GM21367 (cell line): ENCODE measurements at regions not wholly inside any gene's neighbourhood (a gene's known extent, or its start where the extent isn't known, plus 50 kb on each side); places are given as distances from the start of the nearest gene placed in this dataset.

Source experiments
- ATAC-seq: cut with Tn5 transposase; IDR thresholded peaks from one replicate; pipeline ENCODE4 v1.9.1; 2021; ENCODE audit not compliant: unreplicated experiment

DNA sequence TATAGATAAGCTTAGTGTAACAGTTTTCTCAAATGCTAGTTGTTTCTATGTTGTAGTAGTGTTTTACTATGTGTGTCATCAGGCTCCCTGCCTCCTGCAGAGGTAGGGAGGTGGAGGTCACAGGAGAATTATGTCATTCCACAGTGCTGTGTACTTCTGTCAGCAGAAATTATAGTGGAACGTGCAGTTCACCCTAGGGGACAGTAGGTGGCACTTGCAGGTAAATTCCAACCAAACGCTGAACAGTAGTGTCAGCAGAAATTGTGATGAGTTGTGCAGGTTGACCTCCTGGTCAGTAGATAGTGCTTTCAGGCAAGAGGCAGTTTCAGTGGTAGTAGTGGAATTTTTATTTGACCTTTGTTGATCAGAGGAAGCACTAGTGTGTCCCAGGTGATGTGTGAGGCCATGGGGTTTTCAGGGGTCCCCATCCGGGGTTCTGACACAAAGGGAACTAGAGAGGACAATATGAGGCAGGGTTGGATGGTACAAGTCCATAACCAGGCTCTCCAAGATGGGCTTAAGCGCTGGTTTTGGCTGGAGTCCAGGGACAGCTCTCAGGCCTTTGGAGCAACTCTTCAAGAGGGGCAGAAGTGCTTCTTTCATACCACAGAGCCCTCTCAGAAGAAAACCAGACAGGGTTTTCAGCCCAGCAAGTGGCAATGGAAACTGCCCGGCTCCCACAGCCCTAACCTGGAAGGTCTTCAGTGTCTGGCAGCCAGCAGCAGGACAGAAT lies 402.9 kb downstream of the CYLC2 start:
- ATAC-seq, result peak; percentile 99

DNA sequence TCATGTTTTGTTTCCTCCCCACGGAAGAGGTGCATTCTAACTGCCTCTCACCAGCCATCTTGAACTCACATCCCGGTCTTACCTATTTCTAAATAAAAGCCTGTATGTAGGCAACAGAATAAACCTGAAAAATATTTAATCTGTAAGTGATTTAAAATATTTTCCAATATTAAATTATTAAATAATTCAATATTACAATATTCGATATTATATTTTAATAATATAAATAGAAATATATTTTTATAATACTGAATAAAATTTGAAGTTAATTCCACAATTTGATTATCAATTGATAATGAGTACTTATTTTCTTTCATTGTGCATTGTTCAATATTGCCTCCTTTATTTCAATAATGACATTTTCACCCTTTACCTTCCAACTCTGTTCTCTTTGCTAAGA lies 404.4 kb downstream of the CYLC2 start:
- no peak for ATAC-seq

DNA sequence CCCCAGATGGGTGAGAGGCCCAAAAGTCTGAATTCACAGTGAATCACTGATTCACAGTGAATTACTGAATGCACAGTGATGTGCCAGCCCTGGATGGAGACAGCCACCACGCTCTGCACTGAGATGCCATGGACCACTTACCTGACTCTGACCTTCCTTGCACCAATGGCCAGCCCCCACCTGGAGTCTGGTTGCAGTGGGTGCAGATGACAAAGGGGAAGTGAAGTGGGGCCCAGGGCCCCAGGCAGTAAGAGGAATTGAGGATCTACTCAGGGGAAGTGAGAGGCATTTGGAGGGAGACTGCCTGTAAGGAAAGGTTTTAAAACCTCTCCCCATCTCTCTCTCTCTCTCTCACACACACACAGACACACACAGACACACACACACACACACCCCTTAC lies 412.1 kb downstream of the CYLC2 start:
- ATAC-seq, result no peak

DNA sequence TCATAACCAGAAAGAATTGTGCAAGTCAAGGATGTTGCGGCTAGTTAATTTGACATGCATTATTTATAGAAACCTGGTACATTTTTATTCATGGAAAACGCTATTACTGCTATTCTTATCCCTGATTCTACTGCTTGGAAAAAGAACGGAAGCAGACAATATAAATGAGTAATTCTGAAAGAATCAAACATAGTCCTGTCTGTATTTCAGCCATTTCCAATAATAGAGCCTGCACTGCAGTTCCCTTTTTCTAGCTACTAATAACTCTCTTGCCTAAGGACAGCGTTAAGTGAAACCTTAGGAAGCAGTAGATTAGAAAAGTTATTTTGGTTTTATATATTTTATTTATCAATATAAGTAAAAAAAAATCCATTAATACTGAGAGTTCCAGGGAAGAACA lies 414.9 kb downstream of the CYLC2 start:
- no peak for ATAC-seq

DNA sequence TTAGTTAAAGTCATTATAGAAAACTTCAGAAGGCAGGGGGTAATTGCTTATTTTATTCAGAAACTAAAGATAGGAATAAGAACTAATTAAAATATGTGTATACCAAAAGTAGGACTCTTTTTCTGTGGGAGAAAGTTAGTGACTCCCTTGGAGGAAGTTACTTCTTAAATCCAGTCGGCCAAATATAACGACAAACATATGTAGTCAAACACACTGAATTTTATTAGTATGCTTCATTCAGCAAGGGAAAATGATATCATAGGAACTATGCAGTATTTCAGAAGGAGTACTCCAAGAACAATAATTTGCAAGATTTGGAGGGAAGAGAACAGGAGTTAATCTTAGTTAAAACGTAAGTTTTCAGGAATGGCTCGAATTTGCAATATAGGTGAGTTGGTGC lies 432.6 kb downstream of the CYLC2 start:
- ATAC-seq, result no peak

DNA sequence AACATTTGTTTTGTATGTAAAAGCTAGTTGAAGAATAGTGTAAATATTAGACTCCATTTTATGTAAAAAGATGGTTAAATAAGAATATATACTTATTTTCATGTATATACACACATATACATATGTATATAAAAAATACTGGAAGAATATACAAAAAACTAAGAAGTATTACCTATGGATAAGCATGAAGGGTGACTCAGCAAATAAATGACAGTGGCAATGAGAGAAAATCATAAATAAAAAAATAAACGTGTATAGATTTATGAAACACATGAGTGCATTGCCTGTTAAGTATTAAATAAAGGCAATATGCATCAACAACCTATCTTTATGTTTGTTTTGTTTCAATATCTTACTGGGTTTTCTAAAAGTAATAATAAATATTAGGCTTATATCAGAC lies 435.3 kb downstream of the CYLC2 start:
- ATAC-seq, result no peak

DNA sequence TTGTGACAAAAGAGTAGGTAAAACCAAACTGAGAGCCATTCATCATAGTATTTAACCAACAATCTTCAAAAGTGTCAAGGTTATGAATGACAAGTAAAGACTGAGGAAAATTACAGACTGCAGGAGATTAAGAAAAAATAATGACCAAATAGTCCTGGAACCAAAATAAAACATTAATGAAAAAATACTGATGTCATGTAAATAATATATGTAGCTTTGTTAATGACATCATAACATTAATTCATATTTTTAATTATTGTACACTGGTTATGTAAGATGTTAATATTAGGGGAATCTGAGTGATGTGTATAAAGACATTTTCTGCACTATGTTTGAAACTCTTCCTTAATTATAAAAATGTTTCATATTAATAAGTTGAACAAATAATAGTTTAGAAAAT lies 436.7 kb downstream of the CYLC2 start:
- ATAC-seq, result no peak

DNA sequence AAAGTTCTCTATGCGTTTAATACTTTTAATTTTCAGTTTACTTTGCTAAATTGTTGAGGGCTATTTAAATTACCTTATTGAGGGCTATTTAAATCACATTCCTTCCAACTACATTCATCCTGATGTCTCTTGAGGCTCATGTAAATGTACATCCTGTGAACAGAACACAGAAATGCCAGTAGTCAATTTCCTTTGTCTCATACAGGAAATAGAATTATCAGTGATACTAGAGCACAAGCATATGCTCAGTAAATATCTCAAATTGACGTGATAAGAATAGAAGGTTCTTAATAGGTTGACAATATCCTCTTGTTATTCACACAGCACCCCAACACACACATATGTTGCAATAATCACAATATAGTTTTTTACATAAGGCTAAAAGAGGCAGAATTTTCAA lies 449.0 kb downstream of the CYLC2 start:
- ATAC-seq, result no peak

DNA sequence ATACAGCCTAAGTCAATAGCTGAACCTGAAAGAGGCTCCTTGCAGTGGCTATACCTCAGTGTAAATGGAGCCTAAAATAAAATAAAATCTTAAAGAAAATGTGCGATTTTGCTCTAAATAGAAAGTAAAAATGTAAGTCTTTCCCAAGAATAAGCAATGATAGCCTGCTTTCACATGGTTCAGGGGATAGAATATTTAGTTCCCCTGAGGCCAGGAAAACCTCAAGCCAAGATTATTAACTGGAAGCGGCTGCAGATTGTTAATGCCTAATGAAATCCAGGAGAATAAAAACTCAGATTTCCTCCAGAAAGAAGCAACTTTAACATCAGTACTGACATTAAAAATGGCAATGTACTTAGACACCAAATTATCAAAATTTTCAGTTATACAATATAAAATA lies 463.7 kb downstream of the CYLC2 start:
- ATAC-seq, result no peak

DNA sequence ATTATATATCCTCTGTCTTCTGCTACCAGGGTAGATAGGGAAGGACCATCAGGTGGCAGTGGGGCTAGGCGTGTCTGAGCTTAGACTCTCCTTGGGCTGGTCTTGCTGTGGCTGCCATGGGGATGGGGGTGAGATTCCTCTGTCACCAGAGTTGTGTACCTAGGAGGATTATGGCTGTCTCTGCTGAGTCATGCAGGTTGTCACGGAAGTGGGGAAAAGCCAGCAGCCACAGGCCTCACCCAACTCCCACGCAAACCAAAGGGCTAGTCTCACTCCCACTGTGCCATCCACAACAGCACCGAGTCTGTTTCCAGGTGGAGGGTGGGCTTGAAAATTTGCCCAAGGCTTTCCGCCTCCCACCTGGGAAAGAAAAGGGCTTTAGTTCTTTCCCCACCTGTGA lies 476.1 kb downstream of the CYLC2 start:
- no peak for ATAC-seq

DNA sequence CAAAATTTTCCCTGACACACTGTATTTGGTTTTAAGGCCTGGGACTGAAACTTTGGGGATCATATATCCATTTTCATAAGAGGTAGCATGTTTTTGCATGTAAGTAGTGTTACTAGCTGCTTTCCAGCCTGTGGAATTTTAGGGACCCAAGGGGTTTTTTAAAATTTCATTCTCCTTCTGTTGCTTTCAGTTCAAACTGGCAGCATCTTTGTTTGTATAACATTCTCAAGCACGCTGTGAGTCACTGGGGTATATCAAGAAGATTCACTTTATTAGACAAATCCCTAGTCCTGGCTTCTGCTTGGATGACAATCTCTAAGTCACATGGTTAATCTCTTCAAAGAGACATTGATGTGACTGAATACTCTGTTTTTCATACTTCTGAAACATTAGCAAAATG lies 479.0 kb downstream of the CYLC2 start:
- no peak for ATAC-seq

DNA sequence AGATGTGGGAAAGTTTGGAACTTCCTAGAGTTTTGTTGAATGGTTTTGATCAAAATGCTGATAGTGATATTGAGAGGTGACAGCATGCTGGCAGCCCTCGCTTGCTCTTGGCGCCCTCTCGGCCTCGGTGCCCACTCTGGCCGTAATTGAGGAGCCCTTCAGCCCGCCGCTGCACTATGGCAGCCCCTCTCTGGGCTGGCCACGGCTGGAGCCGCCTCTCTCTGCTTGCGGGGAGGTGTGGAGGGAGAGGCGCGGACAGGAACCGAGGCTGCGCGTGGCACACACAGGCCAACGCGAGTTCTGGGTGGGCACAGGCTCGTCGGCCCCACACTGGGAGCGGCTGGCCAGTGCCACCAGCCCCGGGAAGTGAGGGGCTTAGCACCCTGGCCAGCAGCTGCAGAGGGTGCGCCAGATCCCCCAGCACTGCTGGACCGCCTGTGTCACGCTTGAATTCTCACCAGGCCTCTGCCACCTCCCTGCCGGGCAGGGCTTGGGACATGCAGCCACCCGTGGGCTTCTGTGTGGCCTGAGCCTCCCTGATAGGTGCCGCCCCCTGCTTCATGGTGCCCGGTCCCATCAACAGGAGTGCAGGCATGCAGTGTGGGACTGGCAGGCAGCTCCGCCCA lies 488.5 kb downstream of the CYLC2 start:
- no peak for ATAC-seq

DNA sequence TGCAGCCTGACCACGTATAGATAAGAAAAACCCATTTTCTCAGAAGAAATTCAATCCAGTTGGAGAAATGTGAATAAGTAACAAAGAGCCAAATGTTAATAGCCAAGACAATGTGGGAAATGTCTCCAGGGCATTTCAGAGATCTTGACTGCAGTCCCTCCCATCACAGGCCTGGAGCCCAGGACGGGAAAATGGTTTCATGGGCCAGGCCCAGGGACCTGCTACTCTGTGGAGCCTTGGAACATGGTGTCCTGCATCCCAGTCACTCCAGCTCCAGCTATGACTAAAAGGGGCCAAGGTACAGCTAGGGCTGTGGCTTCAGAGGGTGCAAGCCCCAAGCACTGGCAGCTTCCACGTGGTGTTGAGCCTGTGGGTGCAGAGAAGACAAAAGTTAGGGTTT lies 490.0 kb downstream of the CYLC2 start:
- no peak for ATAC-seq

DNA sequence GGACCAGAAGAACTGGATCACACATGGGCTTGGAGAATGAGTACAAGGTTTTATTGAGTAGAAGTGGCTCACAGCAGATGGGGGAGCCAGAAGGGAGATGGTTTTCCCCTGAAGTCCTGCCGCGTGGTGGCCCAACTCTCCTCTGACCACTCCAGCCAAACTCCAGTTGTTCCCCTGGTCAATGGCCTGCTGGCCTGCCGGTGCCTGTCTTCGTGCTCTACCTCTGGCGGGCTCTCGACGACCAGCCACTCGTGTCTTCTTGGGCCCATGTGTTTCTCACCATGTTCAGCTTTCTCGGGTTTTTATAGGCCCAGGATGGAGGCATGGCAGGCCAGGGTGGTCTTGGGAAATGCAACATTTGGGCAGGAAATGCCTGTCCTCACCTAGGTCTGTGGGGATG lies 519.6 kb downstream of the CYLC2 start:
- ATAC-seq, result no peak

DNA sequence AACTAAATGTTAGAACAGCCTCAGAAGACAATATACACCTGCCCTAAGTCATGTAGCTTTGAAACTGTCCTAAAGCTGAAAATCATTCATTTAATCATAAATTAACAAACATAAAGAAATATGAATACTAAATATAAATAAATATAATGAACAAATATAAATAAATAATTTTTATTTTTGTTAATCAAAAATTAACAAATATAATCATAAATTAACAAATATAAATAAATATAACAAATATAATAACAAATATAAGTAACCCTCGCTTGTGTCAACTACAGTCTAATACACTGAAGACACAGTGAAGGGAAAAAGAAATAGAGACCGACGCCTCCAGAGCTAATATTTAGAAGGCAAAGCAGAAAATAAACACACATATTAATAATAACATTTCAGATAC lies 527.3 kb downstream of the CYLC2 start:
- no peak for ATAC-seq

DNA sequence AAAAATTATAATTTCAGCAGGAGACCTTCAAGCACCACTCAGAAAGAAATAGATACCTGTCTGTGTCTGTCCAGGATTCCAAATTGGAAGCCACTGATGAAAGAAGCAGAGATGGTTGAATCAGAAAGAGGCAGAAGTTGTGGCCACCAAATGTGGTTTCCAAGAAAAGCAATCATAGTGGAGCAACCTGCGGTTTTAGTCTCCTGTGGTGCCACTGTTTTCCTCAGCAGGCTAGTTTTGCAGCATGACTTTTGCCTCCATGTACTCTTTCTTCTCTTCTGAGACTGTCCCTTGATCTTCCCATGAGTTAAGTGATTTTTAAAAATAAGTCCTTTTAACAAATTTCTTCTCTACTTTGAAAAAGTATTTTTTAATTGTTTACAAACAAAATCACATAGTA lies 535.8 kb downstream of the CYLC2 start:
- no peak for ATAC-seq

DNA sequence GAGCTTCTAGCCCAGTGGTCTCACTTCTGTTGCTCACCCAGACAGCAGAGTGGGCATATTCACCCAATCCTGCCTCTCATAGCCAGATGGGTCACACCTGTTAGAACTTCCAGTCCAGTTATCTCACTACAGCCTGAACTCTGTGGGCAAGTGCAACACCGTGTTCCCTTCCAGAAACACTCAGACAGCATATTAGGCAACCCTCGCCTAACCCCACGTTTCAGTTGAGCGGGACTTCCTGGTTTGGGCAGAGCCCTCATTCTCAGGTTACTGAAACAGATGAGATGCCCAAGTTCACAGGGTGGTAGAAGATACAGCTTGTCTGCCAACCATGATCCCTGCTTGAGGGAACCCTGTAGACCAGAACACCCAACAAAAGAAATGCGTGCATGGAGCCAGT lies 538.2 kb downstream of the CYLC2 start:
- ATAC-seq, result no peak

DNA sequence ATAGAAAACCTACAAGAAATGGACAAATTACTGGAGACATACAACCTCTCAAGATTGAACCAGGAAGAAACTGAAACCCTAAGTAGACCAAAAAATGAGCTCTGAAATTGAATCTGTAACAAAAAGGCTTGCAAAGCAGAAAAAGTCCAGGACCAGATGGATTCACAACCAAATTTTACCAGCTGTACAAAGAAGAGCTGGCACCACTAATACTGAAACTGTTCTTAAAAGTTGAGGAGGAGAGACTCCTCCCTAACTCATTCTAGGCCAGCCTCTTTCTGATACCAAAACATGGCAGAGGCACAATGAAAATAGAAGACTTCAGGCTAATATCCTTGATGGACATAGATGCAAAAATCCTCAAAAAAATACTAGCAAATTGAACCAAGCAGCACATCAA lies 542.3 kb downstream of the CYLC2 start:
- no peak for ATAC-seq

DNA sequence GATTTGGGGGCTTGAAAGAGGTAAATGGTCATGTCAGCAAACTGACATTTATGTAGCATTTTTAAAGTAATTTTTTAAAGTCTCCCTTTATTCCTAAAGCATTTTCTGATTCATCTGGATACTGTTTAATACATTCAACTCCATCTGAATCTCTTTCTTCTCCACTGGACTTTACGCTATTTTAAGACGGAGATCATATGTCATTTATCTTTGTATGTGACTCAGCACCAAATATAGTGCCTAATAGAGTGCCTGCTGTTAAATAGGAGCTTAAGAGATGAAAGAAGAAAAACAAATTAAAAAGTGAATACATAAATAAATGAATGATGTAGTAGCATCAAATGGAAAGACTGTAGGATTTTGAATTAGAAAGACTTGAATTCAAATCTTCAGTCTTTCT lies 548.8 kb upstream of the SMC2 start:
- no peak for ATAC-seq

DNA sequence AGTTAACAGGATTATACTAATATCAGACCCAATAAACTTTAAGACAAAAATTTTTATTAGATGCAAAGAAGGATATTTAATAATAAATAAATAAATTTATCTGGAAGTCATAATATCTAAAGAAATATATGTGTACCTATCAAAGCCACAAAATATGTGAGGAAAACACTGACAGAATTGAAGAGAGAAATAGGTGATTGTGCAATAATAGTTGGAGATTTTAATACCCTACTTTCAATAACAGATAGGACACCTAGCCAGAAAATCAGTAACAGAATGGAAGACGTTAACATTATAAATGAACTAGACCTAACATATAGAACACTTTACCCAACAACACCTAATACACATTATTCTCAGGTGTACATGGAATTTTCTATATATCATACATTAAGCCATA lies 541.4 kb upstream of the SMC2 start:
- ATAC-seq, result no peak

DNA sequence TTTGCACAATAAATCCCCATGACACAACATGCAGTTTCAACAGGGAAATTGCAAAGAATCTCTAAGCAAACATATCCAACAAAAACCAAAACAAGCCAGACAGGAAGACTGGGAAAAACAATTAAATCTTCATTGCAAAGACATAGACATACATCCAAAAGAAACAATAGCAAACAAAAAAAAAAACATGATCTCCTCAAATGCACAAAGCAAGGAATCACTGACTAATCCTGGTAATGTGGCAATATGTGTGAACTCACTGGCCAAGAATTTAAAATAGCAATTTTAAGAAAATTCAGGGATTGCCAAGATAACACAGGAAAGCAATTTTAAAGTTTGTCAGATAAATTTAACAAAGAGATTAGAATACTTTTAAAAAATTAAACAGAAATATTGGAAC lies 520.1 kb upstream of the SMC2 start:
- ATAC-seq, result no peak

DNA sequence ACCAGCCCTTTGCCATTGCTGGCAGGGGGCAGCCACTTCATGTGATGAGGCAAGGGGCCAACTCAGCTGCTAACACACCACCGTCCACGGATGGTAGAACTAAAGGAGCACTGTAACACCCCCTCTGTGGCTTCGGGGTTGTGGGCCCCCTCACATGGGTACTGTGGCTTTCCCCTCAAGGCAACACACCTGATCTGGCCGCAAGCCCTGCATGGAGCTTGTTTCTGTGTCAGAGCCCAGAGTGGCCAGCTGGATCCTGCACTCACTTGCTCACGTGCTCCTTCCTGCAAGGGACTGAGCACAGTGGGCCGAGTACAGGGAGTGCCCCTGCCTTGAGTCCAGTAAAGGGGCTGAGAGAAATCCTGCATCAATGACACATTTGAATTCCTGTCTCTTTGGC lies 507.4 kb upstream of the SMC2 start:
- no peak for ATAC-seq

DNA sequence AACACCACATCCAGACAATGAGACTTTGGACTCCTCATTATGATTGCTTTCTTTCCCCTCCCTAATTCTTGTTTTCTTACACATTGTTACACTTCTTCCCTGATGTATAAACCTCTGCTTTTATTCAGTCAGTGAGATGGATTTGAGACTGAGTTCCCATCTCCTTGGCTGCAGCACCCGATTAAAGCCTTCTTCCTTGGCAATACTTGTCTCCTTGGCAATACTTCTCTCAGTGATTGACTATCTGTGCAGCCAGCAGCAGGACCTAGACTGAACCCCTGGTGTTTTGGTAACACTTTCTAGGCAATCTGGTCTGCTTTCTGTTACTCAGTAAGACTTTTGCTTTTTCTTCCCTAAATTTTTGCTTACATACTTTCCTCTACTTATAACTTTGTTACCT lies 492.8 kb upstream of the SMC2 start:
- ATAC-seq, result no peak
